GM12878 (cell line): ENCODE measurements at regions not wholly inside any gene's neighbourhood (a gene's known extent, or its start where the extent isn't known, plus 50 kb on each side); places are given as distances from the start of the nearest gene placed in this dataset.

Source experiments
- ATAC-seq: fragments of 200-7000 bp; cut with Tn5 transposase; 3 replicates; pipeline ENCODE4 v1.9.1; 2020; ENCODE audit warnings: mild to moderate bottlenecking, moderate library complexity
- BruUV-seq: library from RNA; stranded (reverse); fragments of 400-500 nt; replicated peaks from 2 replicates; lab custom pipeline; 2021; lab: Mats Ljungman, UMichigan
- CTCF ChIA-PET: fragments of 300-600 bp; sonication (Branson Sonifier 250); formaldehyde crosslinking; extraction: SDS; loops from one replicate; lab custom pipeline; 2021; ENCODE audit warnings: inconsistent platforms; lab: Yijun Ruan, JAX
- POLR2A ChIA-PET: fragments of 350-600 bp; formaldehyde crosslinking; extraction: SDS; loops from one replicate; lab custom pipeline; 2021; ENCODE audit warnings: inconsistent platforms; lab: Charles Lee
- RAD21 ChIA-PET: fragments of 300-600 bp; sonication (Branson Sonifier 250); formaldehyde crosslinking; loops from one replicate; lab custom pipeline; 2023; ENCODE audit warnings: antibody characterized with exemption; ENCODE audit not compliant: unreplicated experiment; lab: Charles Lee
- SMC1A ChIA-PET: fragments of 300-600 bp; sonication (Branson Sonifier 250); formaldehyde crosslinking; loops from one replicate; lab custom pipeline; 2023; ENCODE audit not compliant: unreplicated experiment, uncharacterized antibody; lab: Charles Lee
- DNase-seq: peaks from one replicate; pipeline ENCODE4 v3.0.0-alpha.2; 2011; ENCODE audit warnings: low read depth, low spot score
- FAIRE-seq: peaks from 3 replicates; lab custom pipeline; 2011; peaks lifted over from hg19 to GRCh38; lab: Jason Lieb, UNC
- H2AFZ ChIP-seq: 2 replicates; pipeline ENCODE4 v1.6.0; 2011; ENCODE audit warnings: low read depth, low read length, control low read depth; ENCODE audit not compliant: control insufficient read depth
- H3K27ac ChIP-seq: 2 replicates; pipeline ENCODE4 v1.5.1; 2011; ENCODE audit warnings: control low read depth; ENCODE audit not compliant: control insufficient read depth, insufficient read depth
- H3K27me3 ChIP-seq, 2 experiments: replicated peaks in 1 of 2; 2 replicates each; pipeline versions ENCODE4 v1.6.0 to v1.6.1; 2011; ENCODE audit warnings: low read length in 1 of 2; ENCODE audit not compliant: control insufficient read depth in 2 of 2, insufficient read depth in 2 of 2
- H3K36me3 ChIP-seq, 2 experiments: 2 replicates each; pipeline ENCODE4 v1.5.1; 2011; ENCODE audit warnings: low read length in 1 of 2; ENCODE audit not compliant: control insufficient read depth in 2 of 2, insufficient read depth in 2 of 2
- H3K4me1 ChIP-seq: 2 replicates; pipeline ENCODE4 v1.6.1; 2011; ENCODE audit warnings: mild to moderate bottlenecking, low read length, moderate library complexity, mixed read lengths; ENCODE audit not compliant: control insufficient read depth, insufficient read depth
- H3K4me2 ChIP-seq: 2 replicates; pipeline ENCODE4 v1.6.0; 2011; ENCODE audit warnings: control low read depth; ENCODE audit not compliant: control insufficient read depth, insufficient read depth
- H3K4me3 ChIP-seq: fragments of 200-600 bp; sonication (generic); 2 replicates; pipeline ENCODE4 v1.5.1; 2016
- H3K79me2 ChIP-seq: 2 replicates; pipeline ENCODE4 v1.6.0; 2011; ENCODE audit warnings: low read length; ENCODE audit not compliant: control insufficient read depth, insufficient read depth
- H3K9ac ChIP-seq: 2 replicates; pipeline ENCODE4 v1.8.0; 2011; ENCODE audit warnings: low read length, control low read depth, mixed read lengths; ENCODE audit not compliant: control insufficient read depth, insufficient read depth
- H3K9me3 ChIP-seq: replicated peaks from 3 replicates; pipeline ENCODE4 v1.5.1; 2011; ENCODE audit warnings: mild to moderate bottlenecking, low read length; ENCODE audit not compliant: control insufficient read depth, insufficient read depth
- H4K20me1 ChIP-seq: 2 replicates; pipeline ENCODE4 v1.6.0; 2011; ENCODE audit not compliant: control insufficient read depth, insufficient read depth
- ATF2 ChIP-seq: IDR thresholded peaks from 2 replicates; pipeline ENCODE4 v1.6.1; 2012; ENCODE audit warnings: low read length, inconsistent platforms
- CBFB ChIP-seq: IDR thresholded peaks from 2 replicates; pipeline ENCODE4 v1.6.1; 2016; ENCODE audit warnings: antibody characterized with exemption, low read depth
- EZH2 ChIP-seq: IDR thresholded peaks from 2 replicates; pipeline ENCODE4 v1.6.1; 2012; ENCODE audit warnings: low read depth, mild to moderate bottlenecking, control low read depth, inconsistent platforms, low read length, borderline replicate concordance; ENCODE audit not compliant: control insufficient read depth
- HCFC1 ChIP-seq: fragments of 150-350 bp; IDR thresholded peaks from 2 replicates; pipeline ENCODE4 v1.6.1; 2014; ENCODE audit warnings: low read length
- HDAC6 ChIP-seq: fragments of 200-600 bp; sonication (generic); IDR thresholded peaks from one replicate; pipeline ENCODE4 v1.8.0; 2017; ENCODE audit warnings: antibody characterized with exemption; ENCODE audit not compliant: unreplicated experiment
- ZNF207 ChIP-seq: fragments of 450-650 bp; IDR thresholded peaks from 2 replicates; pipeline ENCODE4 v1.6.1; 2014; ENCODE audit warnings: antibody characterized with exemption, mild to moderate bottlenecking, borderline replicate concordance
- ZNF592 ChIP-seq: fragments of 450-650 bp; IDR thresholded peaks from 2 replicates; pipeline ENCODE4 v1.6.1; 2017; ENCODE audit warnings: mild to moderate bottlenecking, moderate library complexity
- WGBS: methylation state at CpG from one replicate; pipeline ENCODE4 v1.1.6; 2016; ENCODE audit warnings: low lambda C conversion rate; ENCODE audit not compliant: insufficient replicate concordance, insufficient coverage; ENCODE audit errors: missing lambda C conversion rate; 5-methylcytosine and 5-hydroxymethylcytosine counted together
- in situ Hi-C: fragments of 300-500 bp; cut with MboI; formaldehyde crosslinking; loops from 9 replicates; pipeline ENCODE4 v1.14.3; 2018; ENCODE audit warnings: mixed read lengths
- intact Hi-C: fragments of 100-400 bp; cut with micrococcal nuclease; formaldehyde crosslinking; loops from one replicate; pipeline ENCODE4 v1.14.2; 2022; ENCODE audit not compliant: unreplicated experiment

- no peak for TF ChIP-seq ZNF592
- no peak for TF ChIP-seq ZNF207
These were observed 157.1 kb downstream of the CPXCR1 start (continued) for GRCh38 chrX:88903989-88904718.

GRCh38 chrX:88908056-88908455, 161.0 kb downstream of the CPXCR1 start:
- ATAC-seq = no peak
- ChIA-PET CTCF (no interaction called here), RAD21 (no interaction called here), SMC1A (no interaction called here), POLR2A (no interaction called here)
- Histone ChIP-seq H2AFZ (no peak overlapping the region), H3K27me3 (no peaks in the 10 kb centered on the region), H3K27ac (no peak overlapping the region), H3K9me3 (no peaks in the 10 kb centered on the region), H3K79me2 (no peaks in the 10 kb centered on the region), H3K4me1 (no peaks in the 10 kb centered on the region), H4K20me1 (no peaks in the 10 kb centered on the region), H3K9ac (no peak overlapping the region), H3K4me2 (no peak overlapping the region), H3K36me3 (no peaks in the 10 kb centered on the region), H3K4me3 (no peak overlapping the region)
- intact Hi-C loops (no loop called here), in situ Hi-C loops (no loop called here)
- TF ChIP-seq EZH2 (no peak), CBFB (no peak), HCFC1 (no peak), HDAC6 (no peak), ATF2 (no peak)
- FAIRE-seq = no peak
- WGBS = 18% methylated on average over 4 of the region's 4 CpGs
- no TSS peak for BruUV-seq
- DNase-seq = no peak
